HG03103 (cell line): ENCODE measurements at regions not wholly inside any gene's neighbourhood (a gene's known extent, or its start where the extent isn't known, plus 50 kb on each side); places are given as distances from the start of the nearest gene placed in this dataset.
"Not testable (repeated sequence)": the region's sequence is repeated elsewhere in the genome, so short reads cannot be mapped to it uniquely, and the experiment has no call there.

Source experiments
- ATAC-seq: cut with Tn5 transposase; IDR thresholded peaks from one replicate; pipeline ENCODE4 v1.9.1; 2021; ENCODE audit warnings: low read depth; ENCODE audit not compliant: unreplicated experiment

DNA sequence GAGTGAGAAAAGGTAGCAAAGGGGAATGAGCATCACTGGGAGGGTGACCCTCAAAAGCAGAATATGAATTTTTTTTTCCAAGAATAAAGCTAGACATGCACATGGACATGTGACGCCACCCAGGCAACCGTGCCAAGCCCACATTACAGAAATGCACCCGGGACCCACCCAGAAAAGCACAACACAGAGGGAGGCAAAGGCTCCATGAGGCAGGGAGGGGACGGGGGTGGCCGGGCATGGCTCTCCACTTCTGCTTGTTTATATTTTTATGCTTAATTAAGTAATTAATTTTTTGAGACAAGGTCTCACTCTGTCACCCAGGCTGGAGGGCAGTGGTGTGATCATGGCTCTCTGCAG, 1524.3 kb downstream of the BRD1 start:
- no peak for ATAC-seq

DNA sequence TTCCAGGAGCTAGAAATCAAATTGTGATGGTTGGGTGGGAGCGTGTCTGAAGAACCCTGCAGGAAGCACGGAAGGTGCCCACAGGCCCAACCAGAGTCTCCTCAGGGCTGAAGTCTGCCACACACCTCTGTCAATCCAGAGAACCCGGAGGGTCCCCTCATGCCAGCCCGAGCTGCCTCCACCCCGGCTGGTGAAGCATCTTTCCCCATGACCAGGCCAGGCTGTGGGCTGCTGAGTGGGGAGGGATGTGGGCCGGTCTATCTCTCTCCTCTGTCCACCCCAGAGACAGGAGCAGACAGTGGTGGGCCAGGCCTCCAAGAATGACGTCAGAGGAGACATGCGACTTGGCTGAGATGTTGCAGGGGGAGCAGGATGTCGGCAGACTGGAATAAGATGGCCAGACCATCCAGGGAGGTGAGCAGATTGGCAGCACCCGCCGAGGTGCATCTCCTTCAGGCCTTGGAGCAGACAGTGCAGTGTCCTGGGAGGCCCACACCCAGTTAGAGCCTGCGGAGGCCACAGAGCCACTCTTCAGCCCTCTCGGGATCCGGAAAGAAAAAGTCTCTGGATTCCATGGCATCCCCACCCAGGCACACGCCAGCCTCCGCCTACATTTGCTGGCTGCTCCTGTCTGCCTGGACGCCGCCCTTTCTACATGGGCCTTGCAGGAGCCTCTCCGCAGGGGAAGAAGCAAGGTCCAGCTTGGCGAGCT, 1524.9 kb downstream of the BRD1 start:
- no peak for ATAC-seq

DNA sequence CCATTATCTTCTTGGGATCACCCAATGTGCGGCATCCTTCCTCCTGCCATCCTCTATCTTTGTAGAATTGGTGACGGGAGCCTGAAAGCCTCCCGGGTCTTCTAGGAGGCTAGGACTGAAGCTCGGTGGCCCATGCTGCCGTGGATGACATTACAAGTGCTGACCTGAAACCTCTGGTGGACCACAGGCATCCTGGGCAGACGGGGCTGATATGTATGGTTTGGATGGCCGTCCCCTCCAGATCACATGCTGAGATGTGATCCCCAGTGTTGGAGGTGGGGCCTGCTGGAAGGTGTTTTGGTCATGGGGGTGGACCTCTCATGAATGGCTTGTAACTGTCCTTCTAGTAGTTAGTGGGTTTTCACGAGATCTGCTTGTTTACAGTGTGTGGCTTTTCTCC, 1525.8 kb downstream of the BRD1 start:
- no peak for ATAC-seq

DNA sequence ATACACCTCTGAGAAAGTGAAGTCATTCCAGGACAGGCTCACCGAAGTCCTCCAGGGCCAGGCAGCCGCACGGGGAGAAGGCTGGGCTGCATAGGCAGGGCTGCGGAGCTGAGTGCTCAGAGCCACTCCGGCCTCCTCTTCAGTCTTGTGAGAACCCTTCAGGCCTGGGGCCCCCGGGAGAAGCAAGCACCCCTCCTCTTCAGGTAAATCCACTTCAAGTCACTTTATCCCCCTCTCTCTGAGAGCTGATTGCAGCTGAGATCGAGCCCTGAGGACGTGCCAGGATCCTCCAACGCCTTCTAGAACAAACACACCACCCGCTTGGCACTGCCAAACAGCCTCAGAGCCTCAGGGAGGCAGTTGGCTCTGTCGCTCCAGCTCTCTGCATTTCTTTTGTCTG, 1526.3 kb downstream of the BRD1 start:
- ATAC-seq, result no peak

DNA sequence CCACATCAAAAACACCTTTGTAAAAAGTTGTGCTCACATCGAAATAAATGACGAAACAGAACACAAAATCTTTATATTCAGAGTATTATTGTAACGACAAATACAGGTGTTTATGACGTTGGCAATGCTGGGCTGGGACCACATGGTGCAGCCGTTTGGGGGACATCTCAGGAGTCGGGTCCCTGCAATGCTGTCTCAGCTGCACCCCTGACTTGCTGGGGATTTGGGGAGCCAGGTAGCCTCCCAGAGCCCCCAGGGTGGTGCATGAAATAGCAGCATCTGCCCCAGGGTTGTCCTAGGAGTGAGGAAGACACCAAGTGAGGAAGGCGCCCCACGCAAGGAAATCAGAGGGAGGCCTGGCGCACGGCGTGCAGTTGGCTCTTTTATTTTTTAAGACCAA, 1526.8 kb downstream of the BRD1 start:
- no peak for ATAC-seq

DNA sequence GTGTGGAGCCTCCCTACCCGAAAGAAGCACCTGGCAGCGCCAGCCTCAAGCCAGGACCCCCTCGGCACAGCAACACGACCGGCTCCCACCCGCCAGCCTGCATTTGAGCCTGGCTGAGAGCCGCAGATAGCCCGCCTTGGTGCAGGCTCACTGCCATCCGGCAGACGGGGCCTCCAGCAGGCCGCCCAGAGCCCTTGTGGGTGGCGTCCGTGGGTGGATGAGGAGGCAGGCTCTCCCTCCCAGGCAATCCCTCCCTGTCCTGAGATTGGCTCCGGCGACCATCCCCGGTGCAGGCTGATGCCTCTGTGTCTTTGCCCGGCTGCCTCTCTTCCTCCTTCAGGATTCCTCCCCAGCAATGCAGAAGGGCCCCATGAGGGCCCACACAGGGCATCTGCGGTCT, 1527.9 kb downstream of the BRD1 start:
- ATAC-seq, result no peak

DNA sequence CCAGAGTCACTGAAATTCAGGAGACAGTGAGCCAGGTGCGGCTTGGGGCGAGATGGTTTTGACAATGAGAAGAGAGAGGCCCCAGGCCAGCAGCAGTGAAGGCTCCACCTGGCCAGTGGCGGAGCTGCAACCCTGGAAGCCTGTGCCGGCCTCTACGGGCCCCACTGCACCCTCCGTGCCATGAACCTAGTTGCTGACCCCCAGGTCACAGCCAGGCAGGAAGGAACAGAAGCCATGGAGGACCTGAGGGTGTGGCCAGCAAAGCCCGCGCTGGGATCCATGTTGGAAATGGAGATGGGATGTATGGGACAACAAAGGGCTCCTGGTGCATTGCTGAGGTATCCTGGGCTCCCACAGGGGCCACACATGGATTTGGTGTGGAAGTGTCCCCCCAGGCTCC, 1528.5 kb downstream of the BRD1 start:
- ATAC-seq, result no peak

DNA sequence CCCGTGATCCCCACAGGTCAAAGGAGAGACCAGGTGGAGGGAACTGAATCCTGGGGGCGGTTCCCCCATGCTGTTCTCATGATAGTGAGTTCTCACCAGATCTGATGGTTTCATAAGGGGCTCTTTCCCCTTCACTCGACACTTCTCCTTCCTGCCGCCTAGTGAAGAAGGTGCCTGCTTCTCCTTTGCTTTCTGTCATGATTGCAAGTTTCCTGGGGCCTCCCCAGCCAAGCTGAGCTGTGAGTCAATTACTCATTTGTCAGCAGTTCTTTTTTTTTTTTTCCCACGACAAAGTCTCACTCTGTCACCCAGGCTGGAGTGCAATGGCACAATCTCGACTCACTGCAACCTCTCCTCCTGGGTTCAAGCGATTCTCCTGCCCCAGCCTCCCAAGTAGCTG, 1530.4 kb downstream of the BRD1 start:
- no peak for ATAC-seq

DNA sequence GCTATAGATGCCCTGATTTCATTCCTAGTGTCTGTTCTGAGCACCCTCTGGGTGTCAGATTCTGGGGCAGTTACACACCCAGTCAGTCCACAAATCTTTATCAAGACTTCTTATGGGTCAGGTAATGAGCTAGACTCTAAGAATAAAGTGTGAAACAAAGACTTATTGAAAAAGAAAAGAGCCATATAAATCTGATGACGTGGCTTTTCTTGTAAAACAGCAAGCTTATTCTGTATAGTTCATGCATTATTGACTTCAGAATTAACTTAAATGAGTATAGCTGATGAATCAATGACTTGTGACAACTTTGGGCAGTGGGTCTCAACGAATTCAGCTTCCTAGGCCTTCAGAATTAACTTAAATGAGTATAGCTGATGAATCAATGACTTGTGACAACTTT, 1527.5 kb downstream of the TBC1D22A start:
- not testable (repeated sequence) for ATAC-seq

DNA sequence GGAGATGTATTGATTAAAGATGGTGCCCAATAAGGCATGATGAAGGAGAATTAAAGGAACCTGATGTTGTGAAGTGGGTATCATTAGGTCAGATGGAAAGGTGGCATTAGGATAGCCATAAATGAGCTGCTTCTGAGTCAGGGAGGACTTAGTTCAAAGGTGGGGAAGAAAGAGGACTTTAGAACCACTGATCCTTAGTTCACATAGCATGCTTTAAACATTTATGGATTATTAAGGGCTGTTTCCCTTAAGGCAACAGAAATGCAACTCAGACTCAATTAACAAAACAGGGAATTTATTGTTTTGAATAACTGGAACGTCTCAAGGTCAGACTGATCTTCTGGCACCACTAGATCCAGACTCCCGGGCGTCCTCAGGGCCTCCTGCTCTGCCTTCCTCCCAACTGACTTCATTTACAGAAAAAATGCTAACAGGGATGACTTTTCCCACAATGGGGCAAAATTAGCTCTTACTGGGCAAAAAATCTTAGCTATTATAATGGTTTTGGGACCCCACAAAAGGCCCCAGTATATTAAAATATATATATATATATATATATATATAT, 1526.0 kb downstream of the TBC1D22A start:
- ATAC-seq, result no peak

DNA sequence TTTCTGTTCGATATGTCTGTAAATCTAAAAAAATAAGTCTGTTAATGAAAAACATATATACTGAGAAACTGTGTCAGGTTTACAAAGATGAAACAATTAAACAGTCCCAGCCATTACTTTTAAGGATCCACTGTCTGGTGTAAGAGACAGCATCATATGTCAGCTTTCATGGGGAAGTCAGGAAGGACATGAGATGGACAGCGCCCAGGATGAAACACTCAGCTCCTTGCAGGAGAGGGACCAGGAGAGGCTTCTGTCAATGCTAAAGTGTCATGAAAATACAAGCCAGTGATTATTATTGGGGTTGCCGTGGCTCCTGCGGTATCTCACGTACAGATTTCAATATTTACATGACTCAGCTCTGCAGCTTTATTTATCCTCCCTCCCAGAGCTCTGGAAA, 1524.6 kb downstream of the TBC1D22A start:
- ATAC-seq, result no peak

DNA sequence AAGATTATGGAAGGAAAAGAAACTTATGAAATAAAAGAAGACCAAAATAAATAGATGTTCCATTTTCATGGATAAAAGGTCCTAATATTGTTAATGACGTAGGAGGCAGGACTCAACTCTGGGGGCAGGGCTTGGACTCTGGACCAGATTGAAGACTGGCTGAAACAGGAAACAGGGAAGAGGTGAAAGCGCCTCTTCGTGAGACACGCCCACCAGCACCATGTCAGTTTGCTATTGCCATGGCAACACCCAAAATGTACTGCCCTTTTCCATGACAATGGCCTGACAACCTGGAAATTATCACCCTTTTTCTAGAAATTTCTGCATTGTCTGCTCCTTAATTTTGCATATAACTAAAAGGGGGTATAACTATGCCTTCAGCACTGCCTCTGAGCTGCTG, 1522.2 kb downstream of the TBC1D22A start:
- no peak for ATAC-seq

DNA sequence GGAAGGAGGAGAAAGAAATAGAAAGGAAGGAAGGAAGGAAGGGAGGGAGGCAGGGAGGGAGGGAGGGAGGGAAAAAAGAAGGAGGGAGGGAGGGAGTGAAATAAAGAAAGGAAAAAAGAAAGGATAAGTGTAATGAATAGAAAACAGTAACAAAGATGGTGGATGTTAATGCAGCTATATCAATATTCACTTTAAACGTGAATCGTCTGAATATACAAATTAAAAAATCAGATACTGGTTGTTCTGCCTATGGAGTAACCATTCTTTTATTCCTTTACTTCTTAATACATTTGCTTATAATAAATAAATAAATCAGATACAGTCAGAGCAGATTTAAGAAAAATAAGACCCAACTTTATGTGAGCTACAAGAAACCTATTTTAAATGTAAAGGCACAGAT, 1520.4 kb downstream of the TBC1D22A start:
- ATAC-seq, result no peak

DNA sequence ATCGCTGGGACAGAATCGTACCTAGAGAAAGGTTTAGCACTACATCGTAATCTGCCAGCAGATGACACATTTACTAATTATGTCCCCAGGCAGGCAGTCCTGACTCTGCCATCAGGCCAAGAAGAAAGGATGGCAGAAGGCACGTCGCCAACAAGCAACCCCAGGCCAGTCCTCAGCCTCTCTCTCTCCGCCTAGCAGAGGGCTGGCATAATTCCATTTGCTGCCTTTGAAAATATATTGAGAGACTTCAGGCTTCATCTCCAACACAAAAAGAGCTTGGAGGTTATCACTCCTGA, 1517.0 kb downstream of the TBC1D22A start:
- no peak for ATAC-seq

DNA sequence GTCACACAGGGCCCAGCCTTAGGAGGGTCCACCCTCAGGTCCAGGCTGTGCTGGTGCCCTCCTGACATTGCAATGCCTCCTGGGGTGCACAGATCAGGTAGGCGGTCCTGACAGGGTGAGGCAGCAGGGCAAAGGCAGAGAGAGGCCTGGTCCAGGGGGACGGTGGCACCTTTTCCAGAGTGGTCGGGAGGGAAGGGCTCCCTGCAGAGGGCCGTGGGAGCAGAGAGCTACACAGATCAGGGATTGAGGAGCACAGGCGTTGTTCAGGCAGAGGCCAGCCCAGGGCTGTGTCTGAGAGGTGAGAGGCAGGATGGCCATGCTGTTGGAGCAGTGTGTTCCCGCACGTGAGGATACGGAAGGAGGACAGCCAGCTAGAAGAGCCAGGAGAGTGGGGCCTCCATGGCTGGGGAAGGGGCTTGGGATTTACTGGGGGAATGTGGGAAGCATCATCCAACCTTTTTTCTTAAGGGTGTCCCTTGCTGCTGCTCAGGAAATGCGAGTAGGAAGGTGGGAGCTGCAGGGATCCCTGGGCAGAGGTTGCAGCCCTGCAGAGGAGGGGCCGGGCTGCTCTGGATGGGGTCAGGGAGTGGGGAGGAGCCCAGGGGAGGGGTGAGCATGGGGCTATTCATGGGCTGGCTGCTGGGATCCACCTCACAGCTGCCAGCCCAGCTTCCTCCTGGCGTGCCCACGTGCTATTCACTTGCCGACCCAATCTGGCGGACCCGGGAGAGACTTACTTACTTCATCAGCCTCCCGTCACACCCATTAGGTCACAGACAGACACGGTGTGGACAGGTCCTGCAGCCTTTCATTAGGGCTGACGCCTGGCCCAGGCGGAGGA, 1516.4 kb downstream of the TBC1D22A start:
- no peak for ATAC-seq

DNA sequence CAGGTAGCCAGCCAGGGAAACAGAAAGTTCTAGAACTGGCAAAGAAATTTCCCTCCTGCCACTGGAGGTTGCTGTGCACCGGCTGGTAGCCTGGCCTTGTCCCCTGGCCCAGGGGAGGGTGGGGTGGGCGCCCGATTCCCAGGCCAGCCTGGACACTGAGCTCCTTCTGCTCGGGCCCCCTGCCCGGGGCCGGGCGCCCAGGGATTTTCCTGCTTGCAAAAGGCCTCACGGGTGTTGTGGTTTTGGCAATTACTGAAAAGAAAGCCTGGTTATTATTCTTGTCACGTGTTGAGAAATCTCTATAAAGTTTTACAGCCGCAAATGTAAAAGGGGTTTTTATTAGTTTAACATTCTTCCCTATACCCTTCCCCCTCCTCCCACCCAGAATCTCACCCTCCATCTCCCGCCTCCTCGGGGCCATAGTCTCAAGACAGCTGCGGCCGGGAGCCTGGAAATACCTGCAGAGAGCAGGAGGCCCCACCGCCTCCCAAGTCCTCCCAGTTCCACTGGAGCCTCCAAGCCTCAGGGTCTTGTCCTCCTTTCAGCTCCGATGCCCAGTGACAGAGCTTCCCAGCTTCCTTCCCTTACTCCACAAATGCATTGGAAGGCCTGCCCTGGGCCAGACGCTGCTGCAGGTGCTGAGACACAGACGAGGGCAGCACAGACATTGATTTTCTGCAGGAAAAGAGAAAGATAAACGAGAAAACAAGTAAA, 1515.6 kb downstream of the TBC1D22A start:
- no peak for ATAC-seq

DNA sequence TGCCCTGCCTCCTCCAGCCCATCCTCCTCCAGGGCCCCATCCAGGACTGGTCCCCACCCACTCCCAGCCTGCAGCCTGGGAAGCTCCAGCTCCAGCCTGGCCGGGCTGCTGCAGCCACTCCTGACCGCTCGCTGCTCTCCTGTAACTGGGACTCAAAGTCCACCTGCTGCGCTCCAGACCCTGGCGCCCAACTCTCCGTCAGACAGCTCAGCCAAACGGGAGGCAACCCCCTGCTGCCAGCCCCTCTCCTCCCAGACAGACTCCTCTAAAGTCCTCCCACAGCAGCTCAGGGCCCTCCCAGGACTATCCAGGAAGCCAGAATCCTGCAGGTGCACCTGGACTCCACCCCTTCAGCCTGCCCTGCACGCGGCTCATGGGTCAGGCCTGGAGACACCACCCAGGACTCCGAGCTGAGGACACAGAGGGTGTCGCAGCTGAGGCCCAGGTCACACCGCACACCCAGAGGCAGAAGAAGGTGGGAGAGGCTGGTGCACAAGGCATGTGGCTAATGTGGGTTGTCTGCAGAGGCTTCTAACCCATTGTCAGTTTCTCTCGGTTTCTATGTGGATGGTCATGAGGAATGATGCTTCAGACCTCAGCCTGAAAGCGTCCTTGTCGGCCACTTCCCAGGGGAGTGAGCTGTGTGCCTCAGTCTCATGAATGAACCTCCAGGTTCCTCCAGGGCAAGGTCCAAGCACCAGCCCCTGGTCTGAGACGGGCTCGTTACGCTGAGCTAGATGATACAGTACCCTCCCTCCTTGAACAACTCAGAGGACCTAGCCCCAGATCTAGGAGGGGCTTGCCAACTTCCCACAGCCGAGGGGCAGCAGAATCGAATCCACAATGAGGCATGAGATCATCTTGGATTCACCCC, 1514.8 kb downstream of the TBC1D22A start:
- ATAC-seq, result no peak

DNA sequence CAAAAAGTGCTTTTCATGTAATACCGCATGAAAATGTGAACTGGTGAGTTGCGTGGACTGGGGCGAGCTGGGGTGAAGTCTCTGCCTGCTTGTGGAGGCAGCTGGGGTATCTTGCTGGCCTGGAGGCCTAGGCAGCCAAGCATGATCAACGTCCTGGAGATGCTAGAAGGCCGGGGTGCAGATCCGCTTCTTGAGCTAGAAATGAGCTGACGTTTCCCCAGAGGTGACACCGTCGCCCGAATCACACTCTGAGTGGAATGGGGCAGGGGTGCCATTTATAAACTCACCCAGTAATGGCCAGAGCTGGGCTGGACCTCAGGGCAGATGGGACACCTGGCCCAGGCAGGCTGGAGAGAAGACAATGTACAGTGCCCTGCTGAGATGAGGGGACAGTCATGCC, 1513.0 kb downstream of the TBC1D22A start:
- no peak for ATAC-seq

DNA sequence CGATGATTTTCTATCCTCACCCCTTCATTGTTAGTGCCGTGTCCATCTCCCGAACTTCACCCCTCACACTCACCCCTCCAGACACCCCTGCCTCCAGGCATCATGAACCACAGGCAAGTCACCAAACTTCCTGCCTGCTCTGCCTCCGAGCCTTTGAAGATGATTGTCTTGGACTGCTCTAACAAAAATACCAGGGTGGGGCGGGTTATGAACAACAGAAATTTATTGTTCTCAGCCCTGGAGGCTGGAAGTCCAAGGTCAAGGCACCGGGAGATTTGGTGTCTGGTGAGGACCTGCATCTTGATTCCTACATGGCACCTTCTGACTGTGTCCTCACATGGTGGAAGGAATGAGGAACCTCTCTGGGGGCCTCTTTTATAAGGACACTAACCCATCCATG, 1508.3 kb downstream of the TBC1D22A start:
- ATAC-seq, result no peak

DNA sequence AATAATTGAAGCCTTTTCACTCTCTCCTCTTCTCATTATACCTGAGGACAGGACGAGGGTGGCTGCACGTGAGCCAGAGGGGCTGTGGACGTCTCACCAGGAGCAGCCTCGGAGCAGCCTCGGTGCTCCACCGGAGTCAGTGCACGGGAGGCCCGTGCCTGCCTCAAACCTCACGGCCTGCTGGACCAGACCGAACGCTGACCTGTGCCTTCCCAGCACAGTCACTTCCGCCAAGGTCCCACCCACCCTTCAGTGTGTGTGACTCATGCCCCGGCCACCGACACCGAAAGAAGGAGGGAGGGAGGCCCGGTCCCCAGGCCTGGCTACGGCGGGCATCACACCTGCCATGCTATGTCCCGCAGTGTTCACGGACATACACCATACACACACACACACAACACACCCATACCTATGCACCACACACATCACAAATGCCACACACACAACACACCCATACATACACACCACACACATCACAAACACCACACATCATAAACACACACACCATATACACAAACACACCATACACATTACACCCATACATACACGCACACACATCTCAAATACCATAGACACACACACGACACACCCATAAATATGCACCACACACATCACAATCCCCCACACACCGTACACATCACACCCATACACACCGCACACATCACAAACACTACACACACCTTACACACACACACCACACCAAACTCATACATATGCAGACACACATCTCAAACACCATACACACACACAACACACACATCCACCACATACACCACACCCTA, 1506.5 kb downstream of the TBC1D22A start:
- ATAC-seq, result no peak
